DMS79 (cell line): ENCODE measurements at regions not wholly inside any gene's neighbourhood (a gene's known extent, or its start where the extent isn't known, plus 50 kb on each side); places are given as distances from the start of the nearest gene placed in this dataset.
A peak's percentile ranks its signal among the peaks of the same experiment; 100 is the strongest.

Source experiments
- DNase-seq: peaks from one replicate; lab custom pipeline; 2025; lab: John Stamatoyannopoulos, UW

DNA sequence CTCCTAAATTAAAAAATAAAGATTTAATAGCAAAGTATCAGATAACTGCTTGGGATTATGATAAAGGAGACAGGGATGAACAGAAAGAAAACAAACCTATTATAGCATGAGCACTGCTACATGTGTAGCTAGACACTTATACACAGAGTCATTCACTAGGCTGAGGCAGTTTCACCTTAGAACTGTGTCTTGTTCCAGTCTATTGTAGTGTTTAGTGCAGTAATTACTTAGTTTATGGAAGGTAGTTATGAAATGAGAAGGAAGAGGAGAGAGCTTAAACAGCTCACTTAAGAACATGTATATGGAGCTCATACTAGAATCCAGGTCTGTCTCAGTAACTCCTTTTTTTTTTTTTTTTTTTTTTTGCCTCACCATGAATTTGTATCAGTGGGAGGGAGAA, 441.4 kb downstream of the PDCD6IP start:
- DNase-seq, result no peak

- DNase-seq, result no peak
These were observed 449.0 kb downstream of the PDCD6IP start for GRCh38 chr3:34247401-34247800.

- DNase-seq, result no peak
These were observed 449.9 kb downstream of the PDCD6IP start for GRCh38 chr3:34248352-34248751.

DNA sequence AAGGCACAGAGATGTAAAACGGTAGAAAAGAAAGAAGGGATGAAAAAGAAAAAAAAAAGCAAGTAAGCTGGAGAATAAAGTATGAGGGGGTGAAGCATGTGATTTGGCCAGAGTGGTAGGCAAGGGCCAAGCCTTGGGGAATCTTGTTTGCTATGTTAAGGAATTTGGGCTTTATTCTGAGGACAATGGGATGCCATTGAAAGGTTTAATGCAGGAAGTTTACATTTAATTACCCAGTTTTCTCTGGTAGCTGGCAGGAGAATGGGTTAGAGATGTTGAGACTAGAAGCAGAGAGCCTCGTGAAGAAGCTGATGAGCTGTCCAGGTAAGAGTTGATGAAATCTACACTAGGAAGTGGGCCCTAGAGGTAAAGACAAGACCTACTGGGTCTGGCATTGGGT, 455.9 kb downstream of the PDCD6IP start:
- DNase-seq, result no peak

GRCh38 chr3:34256021-34256420, 457.6 kb downstream of the PDCD6IP start:
- DNase-seq, result peak; percentile 83

- no peak for DNase-seq
These were observed 458.4 kb downstream of the PDCD6IP start for GRCh38 chr3:34256791-34257190.

GRCh38 chr3:34258271-34258998, 460.0 kb downstream of the PDCD6IP start:
- peak; percentile 22 for DNase-seq

DNA sequence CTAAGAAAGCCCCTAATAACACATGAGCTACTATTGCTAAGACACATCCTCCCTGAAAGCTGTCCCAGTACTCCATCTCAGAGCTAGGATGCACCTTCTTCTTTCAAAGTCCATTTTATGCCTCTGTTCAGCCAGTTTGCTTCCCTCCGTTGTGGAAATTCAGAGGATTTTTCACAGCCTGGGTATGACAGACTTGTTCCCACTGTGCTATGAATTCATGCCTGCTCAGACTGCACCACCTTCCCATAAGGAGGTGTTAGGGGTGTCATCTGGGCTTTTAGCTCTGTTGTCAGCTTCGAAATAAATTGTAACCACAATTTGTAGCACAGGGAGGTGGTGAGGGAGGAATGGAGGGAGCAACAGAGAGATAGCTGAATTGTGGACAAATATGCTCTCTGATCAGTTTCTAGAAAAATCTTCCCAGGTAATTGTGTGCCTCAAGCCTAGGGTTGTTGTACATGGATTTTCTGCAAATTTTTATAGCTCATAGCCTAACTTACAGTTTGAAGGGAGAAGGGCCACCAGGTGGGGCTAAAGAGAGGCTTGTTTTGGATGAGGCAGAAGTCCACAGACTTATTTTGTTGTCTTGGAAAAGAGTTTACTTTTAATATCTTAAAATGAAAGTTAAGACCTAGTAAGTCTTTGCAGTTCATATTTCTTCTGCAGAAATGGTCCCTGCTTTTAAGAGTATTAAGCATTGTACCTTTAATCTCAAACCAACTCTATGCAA, 462.0 kb downstream of the PDCD6IP start:
- no peak for DNase-seq

GRCh38 chr3:34261001-34261385, 462.6 kb downstream of the PDCD6IP start:
- no peak for DNase-seq

- no peak for DNase-seq
These were observed 464.7 kb downstream of the PDCD6IP start for GRCh38 chr3:34263101-34263621.

DNA sequence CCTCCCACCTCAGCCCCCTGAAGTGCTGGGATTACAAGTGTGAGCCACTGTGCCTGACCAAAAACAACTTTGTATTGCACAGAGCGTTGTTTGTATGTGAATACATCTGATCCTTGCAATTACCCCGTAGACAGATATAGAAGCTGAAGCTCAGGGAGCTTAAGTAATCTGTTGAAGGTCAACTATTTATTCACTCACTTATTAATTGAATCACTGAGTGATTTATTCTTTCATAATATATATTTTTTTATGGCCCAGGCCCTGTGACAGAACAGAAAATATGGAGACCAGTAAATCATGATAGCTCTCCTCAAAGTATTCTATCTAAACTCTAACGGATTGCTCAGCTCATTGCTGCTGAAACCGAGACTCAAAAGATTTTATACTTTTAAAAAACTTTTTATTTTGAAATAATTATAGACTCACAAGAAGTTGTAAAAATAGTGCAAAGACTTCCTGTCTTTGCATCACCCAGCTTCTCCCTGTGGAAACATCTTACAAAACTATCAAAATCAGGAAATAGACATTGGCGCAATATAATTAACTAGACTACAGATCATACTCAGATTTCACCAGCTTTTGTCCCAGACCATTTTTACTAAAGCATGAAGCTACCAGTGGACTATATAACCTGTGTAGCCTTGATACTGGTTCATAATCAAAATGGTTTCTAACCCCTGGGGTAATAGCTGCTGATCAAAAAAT, 466.1 kb downstream of the PDCD6IP start:
- no peak for DNase-seq

DNA sequence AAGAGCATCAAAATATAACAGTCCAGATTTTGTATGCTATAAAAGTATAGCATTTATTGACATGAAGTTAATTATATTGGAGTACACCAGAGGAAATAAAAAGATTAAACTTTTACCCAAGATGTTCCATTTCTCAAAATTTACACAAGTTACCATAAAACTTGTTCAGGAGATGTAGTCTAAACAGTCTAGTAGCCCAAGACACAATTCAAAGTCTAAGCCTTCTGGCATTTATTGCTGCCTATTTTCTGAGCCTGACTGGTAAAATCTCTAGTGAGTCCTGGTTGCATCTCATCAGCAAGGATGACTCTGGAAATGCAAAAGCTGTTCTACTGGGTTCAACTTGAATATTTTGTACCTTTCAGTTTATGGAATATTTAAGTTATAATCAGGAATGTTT, 468.7 kb downstream of the PDCD6IP start:
- no peak for DNase-seq

DNA sequence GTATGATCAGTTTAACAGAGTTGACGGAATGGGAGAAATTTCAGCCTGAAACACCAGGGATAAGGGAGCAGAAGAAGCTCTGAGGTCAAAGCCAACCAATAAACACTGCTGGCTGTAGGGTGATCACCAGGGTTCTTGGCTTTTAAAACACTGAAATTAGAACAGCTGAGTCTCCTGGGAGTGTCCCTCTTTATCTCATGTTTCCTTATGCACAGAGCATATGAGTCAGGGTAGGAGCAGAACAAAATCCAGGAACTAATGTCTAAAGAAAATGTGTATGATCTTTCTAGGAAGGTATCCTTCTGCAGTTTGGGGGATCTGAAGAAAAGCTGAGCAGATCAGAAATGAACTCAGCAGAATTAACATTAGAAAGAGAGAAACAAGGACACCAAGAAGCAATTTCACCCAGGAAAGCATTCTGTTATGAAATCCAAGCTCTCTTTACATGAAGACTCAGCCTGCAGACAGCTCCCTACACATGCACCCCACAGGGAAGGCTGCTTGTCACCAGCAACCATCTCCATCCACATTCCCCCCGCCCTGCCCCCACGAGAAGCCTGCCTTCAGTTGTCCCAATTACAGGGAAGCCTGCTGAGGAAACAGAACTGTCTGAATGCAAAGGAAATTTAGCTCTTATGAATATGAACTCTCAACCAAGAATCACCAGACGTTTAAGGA, 469.7 kb downstream of the PDCD6IP start:
- no peak for DNase-seq

DNA sequence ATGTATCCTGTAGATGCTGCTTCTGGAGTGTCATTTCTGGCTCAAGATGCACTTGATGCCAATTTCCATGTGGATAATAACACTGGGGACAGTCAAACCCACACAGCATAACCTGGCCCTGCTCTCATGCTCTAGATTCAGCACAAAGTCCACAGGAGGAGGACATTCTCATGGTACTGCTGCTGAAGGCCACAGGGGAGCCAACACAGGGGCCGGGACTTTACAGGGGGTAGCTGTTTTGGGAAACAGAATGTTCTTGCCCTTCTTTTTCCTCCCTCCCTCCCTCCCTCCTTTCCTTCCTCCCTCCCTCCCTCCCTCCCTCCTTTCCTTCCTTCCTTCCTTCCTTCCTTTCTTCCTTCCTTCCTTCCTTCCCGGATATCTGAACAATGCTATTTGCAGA, 477.4 kb downstream of the PDCD6IP start:
- no peak for DNase-seq

GRCh38 chr3:34276342-34276741, 477.9 kb downstream of the PDCD6IP start:
- DNase-seq, result no peak

GRCh38 chr3:34277110-34277509, 478.7 kb downstream of the PDCD6IP start:
- DNase-seq, result no peak

GRCh38 chr3:34279901-34280300, 481.5 kb downstream of the PDCD6IP start:
- DNase-seq, result no peak

DNA sequence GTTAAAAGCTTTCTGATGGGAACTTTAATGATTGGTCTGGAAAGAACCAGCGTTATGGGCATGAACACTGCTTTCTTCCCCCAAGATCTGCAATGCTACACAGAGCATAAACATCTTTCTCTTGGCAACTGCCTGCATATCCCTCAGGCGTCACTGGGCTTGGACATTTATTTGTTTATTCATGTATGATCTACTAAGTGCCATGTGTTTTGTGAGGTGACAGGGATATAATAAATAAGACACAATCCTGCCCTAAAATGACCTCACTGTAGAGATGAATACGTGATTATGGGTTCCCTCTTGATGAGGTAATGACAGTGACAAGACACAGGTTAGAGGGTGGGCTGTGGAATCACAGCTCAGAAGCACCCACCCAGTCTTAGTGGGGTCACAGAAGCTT, 485.3 kb downstream of the PDCD6IP start:
- no peak for DNase-seq

GRCh38 chr3:34284959-34285826, 486.8 kb downstream of the PDCD6IP start:
- no peak for DNase-seq

- DNase-seq, result no peak
These were observed 487.4 kb downstream of the PDCD6IP start for GRCh38 chr3:34285827-34286188.

DNA sequence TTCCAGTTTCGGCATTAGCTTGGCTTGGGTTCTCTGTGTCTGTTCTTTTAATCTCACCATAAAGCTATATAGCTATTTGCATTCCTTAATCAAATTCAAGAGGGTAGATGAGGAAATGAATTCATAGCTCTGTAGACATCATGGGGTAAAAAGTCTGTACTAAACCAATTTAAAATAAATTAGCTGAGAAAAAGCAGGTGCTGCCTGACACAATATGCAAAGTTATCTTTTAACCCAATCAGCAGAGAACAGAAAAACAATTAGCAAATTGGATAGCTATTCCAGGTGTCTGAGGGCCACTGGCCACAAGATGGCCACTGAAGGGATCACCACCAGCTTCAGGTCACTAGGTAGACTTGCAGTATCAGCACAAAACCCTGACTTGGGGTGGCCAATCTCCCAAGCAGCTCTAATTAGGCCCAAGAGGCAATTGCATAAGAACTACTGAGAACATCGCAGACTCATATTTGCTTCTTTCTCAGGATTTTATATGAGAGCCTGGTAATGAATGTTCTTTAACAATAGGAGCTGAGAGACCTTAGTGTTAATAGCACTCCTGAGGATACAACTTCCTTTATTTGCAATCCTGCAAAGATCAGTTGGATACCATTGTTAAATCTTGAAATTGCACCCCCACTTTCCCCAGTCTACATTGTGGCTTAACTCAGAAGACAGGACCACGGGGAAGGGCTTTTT, 494.3 kb downstream of the PDCD6IP start:
- no peak for DNase-seq
